Adrenal gland (tissue), 5 donors: ENCODE measurements at regions not wholly inside any gene's neighbourhood (a gene's known extent, or its start where the extent isn't known, plus 50 kb on each side); places are given as distances from the start of the nearest gene placed in this dataset.

Experiments used
- POLR2A ChIP-seq, 2 donors: fragments of 450-650 bp; IDR thresholded peaks; one replicate each; pipeline ENCODE4 v1.6.1; 2017; ENCODE audit warnings: antibody characterized with exemption in 2 of 2, mild to moderate bottlenecking in 2 of 2, moderate library complexity in 1 of 2
- TF ChIP-seq, protein P1 (sequence below), 6 experiments: fragments of 450-650 bp in 4 of 6; fragments of 200-600 bp in 2 of 6; sonication (generic) in 1 of 6; IDR thresholded peaks; 1 replicate in 5 of 6; 2 replicates in 1 of 6; pipeline versions ENCODE4 v1.5.1 to v1.8.0; 2016 to 2021; ENCODE audit warnings: antibody characterized with exemption in 6 of 6, mild to moderate bottlenecking in 2 of 6, moderate library complexity in 1 of 6
- donor health status: DM: no; HTN: no; CAD: no.

DNA sequence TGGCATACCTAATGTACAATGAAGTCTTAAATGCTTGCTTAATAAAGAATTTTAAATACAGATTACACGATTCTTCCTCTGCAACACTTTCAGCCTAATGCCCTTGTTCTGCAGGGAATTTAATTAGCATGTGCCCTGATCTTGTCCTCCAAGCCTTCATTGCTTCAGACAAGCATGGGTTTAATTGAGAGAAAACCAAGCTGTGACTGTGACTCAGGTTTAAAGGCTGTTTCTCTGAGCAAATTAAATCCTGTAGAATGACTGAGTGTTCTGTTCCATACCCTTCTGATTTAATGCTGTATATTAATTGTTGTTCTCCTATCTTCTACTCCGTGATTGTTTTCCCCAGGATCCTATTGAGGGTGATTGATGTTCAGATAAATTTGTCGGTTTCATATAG is 269.0 kb upstream of the PRMT6 start:
- TF ChIP-seq, protein P1, sequence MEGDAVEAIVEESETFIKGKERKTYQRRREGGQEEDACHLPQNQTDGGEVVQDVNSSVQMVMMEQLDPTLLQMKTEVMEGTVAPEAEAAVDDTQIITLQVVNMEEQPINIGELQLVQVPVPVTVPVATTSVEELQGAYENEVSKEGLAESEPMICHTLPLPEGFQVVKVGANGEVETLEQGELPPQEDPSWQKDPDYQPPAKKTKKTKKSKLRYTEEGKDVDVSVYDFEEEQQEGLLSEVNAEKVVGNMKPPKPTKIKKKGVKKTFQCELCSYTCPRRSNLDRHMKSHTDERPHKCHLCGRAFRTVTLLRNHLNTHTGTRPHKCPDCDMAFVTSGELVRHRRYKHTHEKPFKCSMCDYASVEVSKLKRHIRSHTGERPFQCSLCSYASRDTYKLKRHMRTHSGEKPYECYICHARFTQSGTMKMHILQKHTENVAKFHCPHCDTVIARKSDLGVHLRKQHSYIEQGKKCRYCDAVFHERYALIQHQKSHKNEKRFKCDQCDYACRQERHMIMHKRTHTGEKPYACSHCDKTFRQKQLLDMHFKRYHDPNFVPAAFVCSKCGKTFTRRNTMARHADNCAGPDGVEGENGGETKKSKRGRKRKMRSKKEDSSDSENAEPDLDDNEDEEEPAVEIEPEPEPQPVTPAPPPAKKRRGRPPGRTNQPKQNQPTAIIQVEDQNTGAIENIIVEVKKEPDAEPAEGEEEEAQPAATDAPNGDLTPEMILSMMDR (IDR thresholded peaks at IDR 0.05) = no peak
- TF ChIP-seq POLR2A (IDR thresholded peaks at IDR 0.05) = no peak
